SK-N-DZ (cell line): ENCODE measurements at regions not wholly inside any gene's neighbourhood (a gene's known extent, or its start where the extent isn't known, plus 50 kb on each side); places are given as distances from the start of the nearest gene placed in this dataset.

Source experiments
- DNase-seq: peaks from one replicate; pipeline ENCODE4 v3.0.0-alpha.2; 2015; ENCODE audit warnings: low spot score

- DNase-seq, result no peak
Observed at GRCh38 chr3:72376956-72377710, 471.1 kb downstream of the SHQ1 start.

- DNase-seq, result no peak
Observed at GRCh38 chr3:72375237-72376076, 472.8 kb downstream of the SHQ1 start.

GRCh38 chr3:72373139-72373538 lies 475.1 kb downstream of the SHQ1 start:
- DNase-seq, result no peak

GRCh38 chr3:72372161-72372560 lies 476.1 kb downstream of the SHQ1 start:
- no peak for DNase-seq

GRCh38 chr3:72371431-72371830 lies 476.8 kb downstream of the SHQ1 start:
- no peak for DNase-seq

- no peak for DNase-seq
Observed at GRCh38 chr3:72370947-72371346, 477.3 kb downstream of the SHQ1 start.

- no peak for DNase-seq
Observed at GRCh38 chr3:72369681-72370080, 478.6 kb downstream of the SHQ1 start.

GRCh38 chr3:72368331-72368975 lies 479.8 kb downstream of the SHQ1 start:
- no peak for DNase-seq

- no peak for DNase-seq
Observed at GRCh38 chr3:72361990-72362389, 486.3 kb downstream of the SHQ1 start.

GRCh38 chr3:72359743-72360142 lies 488.5 kb downstream of the SHQ1 start:
- DNase-seq, result no peak

GRCh38 chr3:72355168-72355567 lies 493.1 kb downstream of the SHQ1 start:
- no peak for DNase-seq

GRCh38 chr3:72354486-72354885 lies 493.8 kb downstream of the SHQ1 start:
- no peak for DNase-seq

- peak; percentile 37 for DNase-seq
Observed at GRCh38 chr3:72353236-72354128, 494.8 kb downstream of the SHQ1 start.

GRCh38 chr3:72352176-72352575 lies 496.1 kb downstream of the SHQ1 start:
- no peak for DNase-seq

- DNase-seq, result no peak
Observed at GRCh38 chr3:72351536-72351935, 496.7 kb downstream of the SHQ1 start.

GRCh38 chr3:72350761-72351505 lies 497.3 kb downstream of the SHQ1 start:
- DNase-seq, result no peak

GRCh38 chr3:72348357-72348756 lies 499.9 kb downstream of the SHQ1 start:
- DNase-seq, result no peak

- DNase-seq, result no peak
Observed at GRCh38 chr3:72347819-72348319, 500.4 kb downstream of the SHQ1 start.

GRCh38 chr3:72346526-72346926 lies 501.7 kb downstream of the SHQ1 start:
- DNase-seq, result no peak

GRCh38 chr3:72345980-72346379 lies 502.3 kb downstream of the SHQ1 start:
- no peak for DNase-seq
